ENCODE measurements at regions not wholly inside any gene's neighbourhood (a gene's known extent, or its start where the extent isn't known, plus 50 kb on each side); places are given as distances from the start of the nearest gene placed in this dataset.

DNA sequence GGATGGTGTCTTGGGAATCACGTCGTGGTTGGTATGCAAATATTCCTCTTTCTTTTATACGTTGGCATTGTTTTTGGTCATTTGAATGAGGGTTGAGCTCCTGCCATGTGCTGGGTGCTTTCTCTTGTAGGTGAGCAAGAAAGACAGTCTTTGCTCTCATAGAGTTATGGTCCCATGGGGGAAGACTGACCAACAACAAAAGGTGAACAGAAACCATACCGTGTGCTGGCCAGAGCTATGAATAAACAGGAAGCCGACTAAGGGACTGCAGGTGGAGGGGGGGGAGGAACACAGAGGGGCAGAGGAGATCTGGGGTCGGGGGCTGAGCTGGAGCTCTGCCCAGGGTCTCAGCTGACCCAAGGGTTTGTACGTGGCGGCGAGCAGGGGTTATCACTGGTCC, 245.3 kb downstream of the CTTN start:
- TF ChIP-seq, protein P1, sequence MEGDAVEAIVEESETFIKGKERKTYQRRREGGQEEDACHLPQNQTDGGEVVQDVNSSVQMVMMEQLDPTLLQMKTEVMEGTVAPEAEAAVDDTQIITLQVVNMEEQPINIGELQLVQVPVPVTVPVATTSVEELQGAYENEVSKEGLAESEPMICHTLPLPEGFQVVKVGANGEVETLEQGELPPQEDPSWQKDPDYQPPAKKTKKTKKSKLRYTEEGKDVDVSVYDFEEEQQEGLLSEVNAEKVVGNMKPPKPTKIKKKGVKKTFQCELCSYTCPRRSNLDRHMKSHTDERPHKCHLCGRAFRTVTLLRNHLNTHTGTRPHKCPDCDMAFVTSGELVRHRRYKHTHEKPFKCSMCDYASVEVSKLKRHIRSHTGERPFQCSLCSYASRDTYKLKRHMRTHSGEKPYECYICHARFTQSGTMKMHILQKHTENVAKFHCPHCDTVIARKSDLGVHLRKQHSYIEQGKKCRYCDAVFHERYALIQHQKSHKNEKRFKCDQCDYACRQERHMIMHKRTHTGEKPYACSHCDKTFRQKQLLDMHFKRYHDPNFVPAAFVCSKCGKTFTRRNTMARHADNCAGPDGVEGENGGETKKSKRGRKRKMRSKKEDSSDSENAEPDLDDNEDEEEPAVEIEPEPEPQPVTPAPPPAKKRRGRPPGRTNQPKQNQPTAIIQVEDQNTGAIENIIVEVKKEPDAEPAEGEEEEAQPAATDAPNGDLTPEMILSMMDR (IDR thresholded peaks at IDR 0.05; ENCODE audit: insufficient read depth, low read depth, low read length): no peak
- TF ChIP-seq EZH2 (IDR thresholded peaks at IDR 0.05; ENCODE audit: insufficient read depth, low read length): no peak
